GM12878 (cell line): ENCODE measurements at regions not wholly inside any gene's neighbourhood (a gene's known extent, or its start where the extent isn't known, plus 50 kb on each side); places are given as distances from the start of the nearest gene placed in this dataset.

ENCODE experiments used
- BRCA1 ChIP-seq: IDR thresholded peaks from 2 replicates; pipeline ENCODE4 v1.6.1; 2011; ENCODE audit warnings: low read depth, low read length, improper control_type of control experiment
- DPF2 ChIP-seq: fragments of 450-650 bp; IDR thresholded peaks from 2 replicates; pipeline ENCODE4 v1.6.1; 2017; ENCODE audit warnings: mild to moderate bottlenecking
- EGR1 ChIP-seq, 2 experiments: IDR thresholded peaks; 1 replicate in 1 of 2; 2 replicates in 1 of 2; pipeline ENCODE4 v1.6.1; 2011 to 2012; ENCODE audit warnings: low read depth in 2 of 2, low read length in 2 of 2, borderline replicate concordance in 1 of 2, mild to moderate bottlenecking in 1 of 2, moderate library complexity in 1 of 2
- ELK1 ChIP-seq: IDR thresholded peaks from 2 replicates; pipeline ENCODE4 v1.6.1; 2012; ENCODE audit warnings: low read depth, low read length, improper control_type of control experiment
- HDAC6 ChIP-seq: fragments of 200-600 bp; sonication (generic); IDR thresholded peaks from one replicate; pipeline ENCODE4 v1.8.0; 2017; ENCODE audit warnings: antibody characterized with exemption; ENCODE audit not compliant: unreplicated experiment
- MAX ChIP-seq: IDR thresholded peaks from 2 replicates; pipeline ENCODE4 v1.6.1; 2012; ENCODE audit warnings: low read depth, low read length, improper control_type of control experiment
- PML ChIP-seq: IDR thresholded peaks from 2 replicates; pipeline ENCODE4 v1.6.1; 2012; ENCODE audit warnings: low read length, inconsistent platforms
- POLR2A ChIP-seq: IDR thresholded peaks from 2 replicates; pipeline ENCODE4 v1.6.1; 2011; ENCODE audit warnings: low read depth, mild to moderate bottlenecking, low read length
- TCF12 ChIP-seq: IDR thresholded peaks from 2 replicates; pipeline ENCODE4 v1.6.1; 2011; ENCODE audit warnings: low read depth, mild to moderate bottlenecking, low read length
- ZNF24 ChIP-seq: fragments of 450-650 bp; IDR thresholded peaks from 2 replicates; pipeline ENCODE4 v1.6.1; 2017; ENCODE audit warnings: antibody characterized with exemption, mild to moderate bottlenecking

GRCh38 chr3:35987386-35987785, 348.1 kb downstream of the ARPP21 start:
- TF ChIP-seq ELK1 (no peak), BRCA1 (no peak), MAX (no peak), HDAC6 (no peak), DPF2 (no peak), EGR1 (IDR thresholded peaks at IDR 0.05; ENCODE audit: borderline replicate concordance in 1 of 2, low read depth in 2 of 2, low read length in 2 of 2) (no peak), ZNF24 (no peak), TCF12 (no peak), POLR2A (no peak), PML (no peak)
